PC-9 (cell line): ENCODE measurements at regions not wholly inside any gene's neighbourhood (a gene's known extent, or its start where the extent isn't known, plus 50 kb on each side); places are given as distances from the start of the nearest gene placed in this dataset.
"Not testable (repeated sequence)": the region's sequence is repeated elsewhere in the genome, so short reads cannot be mapped to it uniquely, and the experiment has no call there.

ENCODE experiments used
- BruUV-seq: library from RNA; stranded (reverse); fragments of 400-500 nt; replicated peaks from 2 replicates; lab custom pipeline; 2021; lab: Mats Ljungman, UMichigan
- CTCF ChIA-PET: fragments of 300-600 bp; sonication (Branson Sonifier 250); formaldehyde crosslinking; loops from one replicate; lab custom pipeline; 2022; ENCODE audit warnings: antibody characterized with exemption; lab: Charles Lee
- POLR2A ChIA-PET: fragments of 300-600 bp; sonication (Branson Sonifier 250); formaldehyde crosslinking; loops from one replicate; lab custom pipeline; 2022; ENCODE audit warnings: antibody characterized with exemption; ENCODE audit not compliant: unreplicated experiment; lab: Charles Lee
- DNase-seq, 2 experiments: peaks; one replicate each; pipeline versions ENCODE4 v3.0.0 to v3.0.0-alpha.2; 2015 to 2022; ENCODE audit warnings: mixed read lengths in 1 of 2
- H2AFZ ChIP-seq: fragments of 200-600 bp; sonication (generic); 2 replicates; pipeline ENCODE4 v1.8.1; 2017; ENCODE audit warnings: antibody characterized with exemption
- H3F3A ChIP-seq: fragments of 200-600 bp; sonication (generic); 2 replicates; pipeline ENCODE4 v1.8.1; 2017; ENCODE audit warnings: antibody characterized with exemption, mild to moderate bottlenecking, low read depth; ENCODE audit not compliant: insufficient read depth
- H3K27ac ChIP-seq: fragments of 200-600 bp; sonication (generic); 2 replicates; pipeline ENCODE4 v1.6.1; 2016; ENCODE audit warnings: mixed run types
- H3K27me3 ChIP-seq: fragments of 200-600 bp; sonication (generic); 2 replicates; pipeline ENCODE4 v1.6.1; 2016; ENCODE audit warnings: low read depth, mixed run types; ENCODE audit not compliant: insufficient read depth
- H3K36me3 ChIP-seq: fragments of 200-600 bp; sonication (generic); 2 replicates; pipeline ENCODE4 v1.6.1; 2016; ENCODE audit warnings: low read depth, mixed run types
- H3K4me1 ChIP-seq: fragments of 200-600 bp; sonication (generic); replicated peaks from 2 replicates; pipeline ENCODE4 v1.6.1; 2016; ENCODE audit warnings: mixed run types; ENCODE audit not compliant: insufficient read depth
- H3K4me2 ChIP-seq: fragments of 200-600 bp; sonication (generic); 2 replicates; pipeline ENCODE4 v1.6.1; 2017; ENCODE audit warnings: mixed run types
- H3K4me3 ChIP-seq: fragments of 200-600 bp; sonication (generic); 2 replicates; pipeline ENCODE4 v1.6.1; 2016; ENCODE audit warnings: mixed run types
- H3K79me2 ChIP-seq: fragments of 200-600 bp; sonication (generic); 2 replicates; pipeline ENCODE4 v1.6.1; 2017; ENCODE audit warnings: low read depth, mixed run types
- H3K9me2 ChIP-seq: fragments of 200-600 bp; sonication (generic); 2 replicates; pipeline ENCODE4 v1.8.1; 2017; ENCODE audit warnings: mild to moderate bottlenecking; ENCODE audit not compliant: insufficient read depth
- H3K9me3 ChIP-seq: fragments of 200-600 bp; sonication (generic); 2 replicates; pipeline ENCODE4 v1.8.1; 2016; ENCODE audit warnings: low read depth; ENCODE audit not compliant: insufficient read depth
- H4K20me1 ChIP-seq: fragments of 200-600 bp; sonication (generic); 2 replicates; pipeline ENCODE4 v1.8.1; 2017; ENCODE audit not compliant: insufficient read depth
- CTCF ChIP-seq: fragments of 200-600 bp; sonication (generic); conservative IDR thresholded peaks from 2 replicates; pipeline ENCODE4 v1.6.1; 2017; ENCODE audit warnings: mixed run types, antibody characterized with exemption, mild to moderate bottlenecking, moderate library complexity
- EZH2 ChIP-seq: fragments of 200-600 bp; sonication (generic); IDR thresholded peaks from 2 replicates; pipeline ENCODE4 v1.8.0; 2017; ENCODE audit warnings: antibody characterized with exemption, low read depth
- intact Hi-C: fragments of 100-400 bp; cut with micrococcal nuclease; formaldehyde crosslinking; loops from one replicate; pipeline ENCODE4 v1.10.0; 2022; ENCODE audit not compliant: unreplicated experiment

- no peak overlapping the region for H3K4me3 ChIP-seq
- no peaks in the 10 kb centered on the region for H3K4me1 ChIP-seq
- intact Hi-C loops = no loop called here
- H3K27ac ChIP-seq = no peak overlapping the region
- H3K27me3 ChIP-seq = no peaks in the 10 kb centered on the region
- ChIA-PET CTCF (no interaction called here), POLR2A (no interaction called here)
- H3K9me2 ChIP-seq = no peaks in the 10 kb centered on the region
- TF ChIP-seq CTCF (no peak), EZH2 (no peak)
- no peak overlapping the region for H2AFZ ChIP-seq
- no peak for DNase-seq
- no peaks in the 10 kb centered on the region for H3F3A ChIP-seq
- peaks cover 90% of the 10 kb centered on the region for H3K79me2 ChIP-seq
- no TSS peak for BruUV-seq
- peaks cover 83% of the 10 kb centered on the region for H4K20me1 ChIP-seq
- peaks cover 41% of the 10 kb centered on the region for H3K36me3 ChIP-seq
- no peaks in the 10 kb centered on the region for H3K9me3 ChIP-seq
- no peak overlapping the region for H3K4me2 ChIP-seq
Observed at GRCh38 chr7:131056007-131056406, 271.7 kb upstream of the MKLN1 start.

GRCh38 chr7:131057015-131057793 lies 270.5 kb upstream of the MKLN1 start:
- POLR2A ChIA-PET = no interaction called here
- H3K36me3 ChIP-seq = peaks cover 38% of the 10 kb centered on the region
- no peak for DNase-seq
- BruUV-seq = no TSS peak
- H3K79me2 ChIP-seq = peaks cover 90% of the 10 kb centered on the region
- no peaks in the 10 kb centered on the region for H3K4me1 ChIP-seq
- H3K9me2 ChIP-seq = no peaks in the 10 kb centered on the region
- H3K4me3 ChIP-seq = no peak overlapping the region
- no peak overlapping the region for H3K4me2 ChIP-seq
- peaks cover 5% of the 10 kb centered on the region for H3F3A ChIP-seq
- no peaks in the 10 kb centered on the region for H3K27me3 ChIP-seq
- H3K9me3 ChIP-seq = no peaks in the 10 kb centered on the region
- H4K20me1 ChIP-seq = peaks cover 80% of the 10 kb centered on the region
- H3K27ac ChIP-seq = peak overlapping the region; percentile 19; the same call in 1 of the 2 replicates
- CTCF ChIA-PET = no interaction called here
- TF ChIP-seq EZH2 (no peak), CTCF (no peak)
- no peak overlapping the region for H2AFZ ChIP-seq
- intact Hi-C loops = no loop called here

GRCh38 chr7:131057794-131058070 lies 269.9 kb upstream of the MKLN1 start:
- Histone ChIP-seq H2AFZ (no peak overlapping the region), H3K27ac (peak overlapping the region; percentile 19; the same call in 1 of the 2 replicates), H3K4me1 (no peaks in the 10 kb centered on the region), H3K4me2 (no peak overlapping the region), H4K20me1 (peaks cover 78% of the 10 kb centered on the region), H3K79me2 (peaks cover 90% of the 10 kb centered on the region), H3F3A (peaks cover 9% of the 10 kb centered on the region), H3K27me3 (no peaks in the 10 kb centered on the region), H3K4me3 (no peak overlapping the region), H3K36me3 (peaks cover 37% of the 10 kb centered on the region), H3K9me3 (no peaks in the 10 kb centered on the region), H3K9me2 (no peaks in the 10 kb centered on the region)
- TF ChIP-seq CTCF (no peak), EZH2 (no peak)
- intact Hi-C loops = no loop called here
- ChIA-PET POLR2A (no interaction called here), CTCF (no interaction called here)
- BruUV-seq = no TSS peak
- DNase-seq = no peak

- DNase-seq, H3K27me3 ChIP-seq, H3K9me2 ChIP-seq, H3K27ac ChIP-seq, BruUV-seq, H3K4me3 ChIP-seq, H3K9me3 ChIP-seq, intact Hi-C loops, H3K4me1 ChIP-seq, H2AFZ ChIP-seq, POLR2A ChIA-PET, H3K4me2 ChIP-seq: not testable (repeated sequence)
- CTCF ChIA-PET = interaction anchor here (0.6 kb wide), 1 partner anchor 170 kb away, joined by 3 read pairs; no protein-coding TSS in a partner anchor
- Histone ChIP-seq H3K36me3 (peaks cover 45% of the 10 kb centered on the region), H3K79me2 (peaks cover 90% of the 10 kb centered on the region), H4K20me1 (peaks cover 81% of the 10 kb centered on the region), H3F3A (peaks cover 11% of the 10 kb centered on the region)
Observed at GRCh38 chr7:131058561-131059288, 269.0 kb upstream of the MKLN1 start.

- H3K4me2 ChIP-seq, H3K4me3 ChIP-seq, POLR2A ChIA-PET, H3K27me3 ChIP-seq, H2AFZ ChIP-seq, DNase-seq, H3K9me2 ChIP-seq, intact Hi-C loops, H3K27ac ChIP-seq, H3K9me3 ChIP-seq, H3K4me1 ChIP-seq, BruUV-seq: not testable (repeated sequence)
- CTCF ChIA-PET = interaction anchor here (0.5 to 0.6 kb wide), 2 partner anchors 171 to 359 kb away, joined by 3 to 10 read pairs; no protein-coding TSS in a partner anchor
- peaks cover 82% of the 10 kb centered on the region for H4K20me1 ChIP-seq
- H3K79me2 ChIP-seq = peaks cover 90% of the 10 kb centered on the region
- H3K36me3 ChIP-seq = peaks cover 50% of the 10 kb centered on the region
- peaks cover 11% of the 10 kb centered on the region for H3F3A ChIP-seq
Observed at GRCh38 chr7:131059401-131059800, 268.3 kb upstream of the MKLN1 start.
